Right lobe of liver (tissue), 6 donors: ENCODE measurements at regions not wholly inside any gene's neighbourhood (a gene's known extent, or its start where the extent isn't known, plus 50 kb on each side); places are given as distances from the start of the nearest gene placed in this dataset.

Experiments used
- ATAC-seq, 4 donors: fragments of 200-7000 bp; cut with Tn5 transposase; one replicate each; pipeline ENCODE4 v1.9.1; 2020; ENCODE audit warnings: mild to moderate bottlenecking in 4 of 4, moderate library complexity in 4 of 4
- DNase-seq, 3 donors: peaks; one replicate each; pipeline ENCODE4 v3.0.0-alpha.2; 2020
- H3K27ac ChIP-seq, 3 donors: fragments of 200-600 bp; one replicate each; pipeline ENCODE4 v1.8.0; 2022
- H3K27me3 ChIP-seq, 2 donors: fragments of 200-600 bp; one replicate each; pipeline ENCODE4 v1.8.0; 2022
- H3K36me3 ChIP-seq, 4 donors: fragments of 200-600 bp; sonication (generic) in 1 of 4; one replicate each; pipeline versions ENCODE4 v1.5.1 to v1.8.0; 2017 to 2022; ENCODE audit warnings: control low read depth in 1 of 4
- H3K4me1 ChIP-seq, 4 donors: fragments of 200-600 bp; sonication (generic) in 1 of 4; one replicate each; pipeline versions ENCODE4 v1.5.1 to v1.8.0; 2017 to 2022; ENCODE audit warnings: control low read depth in 1 of 4
- H3K4me3 ChIP-seq, 3 donors: fragments of 200-600 bp; one replicate each; pipeline ENCODE4 v1.8.0; 2022
- H3K9me3 ChIP-seq, 4 donors: fragments of 200-600 bp; sonication (generic) in 1 of 4; one replicate each; pipeline versions ENCODE4 v1.5.1 to v1.8.0; 2017 to 2022; ENCODE audit warnings: control low read depth in 1 of 4
- POLR2A ChIP-seq: fragments of 450-650 bp; IDR thresholded peaks from one replicate; pipeline ENCODE4 v1.6.1; 2017; ENCODE audit warnings: antibody characterized with exemption, mild to moderate bottlenecking
- WGBS: methylation state at CpG from one replicate; pipeline ENCODE4 v1.1.6; 2018; ENCODE audit warnings: low coverage, low lambda C conversion rate; ENCODE audit not compliant: insufficient coverage; ENCODE audit errors: missing lambda C conversion rate; 5-methylcytosine and 5-hydroxymethylcytosine counted together
- intact Hi-C, 2 donors: fragments of 100-400 bp; cut with DNase I; formaldehyde crosslinking; loops; one replicate each; pipeline versions ENCODE4 v1.11.2 to v1.14.1; 2022
- TF ChIP-seq, protein P1 (sequence below), 4 donors: fragments of 200-600 bp in 3 of 4; fragments of 450-650 bp in 1 of 4; IDR thresholded peaks; one replicate each; pipeline versions ENCODE4 v1.5.1 to v1.8.0; 2016 to 2022; ENCODE audit warnings: antibody characterized with exemption in 4 of 4, mild to moderate bottlenecking in 2 of 4
- donor health status: DM: no; HTN: yes; CAD: no.
- donor health status: DM: no; HTN: no; CAD: no.
- donor health status: DM: no; HTN: no; CAD: no.
- donor health status: DM: no; HTN: yes; CAD: no.
- donor health status: DM: no; HTN: yes; CAD: no.

DNA sequence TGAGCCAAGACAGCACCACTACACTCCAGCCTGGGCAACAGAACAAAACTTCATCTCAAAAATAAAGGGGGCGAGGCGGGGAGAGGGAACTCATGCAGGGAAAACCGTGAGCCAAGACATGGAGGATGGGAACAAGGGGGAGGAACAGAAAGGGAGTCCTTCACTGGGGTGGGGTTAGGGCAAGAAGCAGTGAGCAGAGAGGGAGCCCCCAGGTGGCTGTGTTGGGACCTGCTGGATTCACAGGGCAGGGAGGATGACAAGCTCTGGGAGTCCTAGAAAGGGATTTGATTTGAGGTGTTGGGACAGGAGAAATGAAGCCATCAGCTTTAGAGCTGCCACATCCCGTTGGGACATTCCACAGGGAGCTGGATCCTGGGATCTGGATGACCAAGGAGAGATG is 90.6 kb upstream of the TOP1 start:
- DNase-seq, result no peak
- no peaks in the 10 kb centered on the region for H3K4me1 ChIP-seq
- H3K9me3 ChIP-seq, result no peaks in the 10 kb centered on the region
- WGBS, result 82% methylated on average over 3 of the region's 4 CpGs
- H3K27me3 ChIP-seq, result no peaks in the 10 kb centered on the region
- no peak for TF ChIP-seq POLR2A
- TF ChIP-seq, protein P1, sequence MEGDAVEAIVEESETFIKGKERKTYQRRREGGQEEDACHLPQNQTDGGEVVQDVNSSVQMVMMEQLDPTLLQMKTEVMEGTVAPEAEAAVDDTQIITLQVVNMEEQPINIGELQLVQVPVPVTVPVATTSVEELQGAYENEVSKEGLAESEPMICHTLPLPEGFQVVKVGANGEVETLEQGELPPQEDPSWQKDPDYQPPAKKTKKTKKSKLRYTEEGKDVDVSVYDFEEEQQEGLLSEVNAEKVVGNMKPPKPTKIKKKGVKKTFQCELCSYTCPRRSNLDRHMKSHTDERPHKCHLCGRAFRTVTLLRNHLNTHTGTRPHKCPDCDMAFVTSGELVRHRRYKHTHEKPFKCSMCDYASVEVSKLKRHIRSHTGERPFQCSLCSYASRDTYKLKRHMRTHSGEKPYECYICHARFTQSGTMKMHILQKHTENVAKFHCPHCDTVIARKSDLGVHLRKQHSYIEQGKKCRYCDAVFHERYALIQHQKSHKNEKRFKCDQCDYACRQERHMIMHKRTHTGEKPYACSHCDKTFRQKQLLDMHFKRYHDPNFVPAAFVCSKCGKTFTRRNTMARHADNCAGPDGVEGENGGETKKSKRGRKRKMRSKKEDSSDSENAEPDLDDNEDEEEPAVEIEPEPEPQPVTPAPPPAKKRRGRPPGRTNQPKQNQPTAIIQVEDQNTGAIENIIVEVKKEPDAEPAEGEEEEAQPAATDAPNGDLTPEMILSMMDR (IDR thresholded peaks at IDR 0.05), result peak in 2 of 4 donors; percentile 9 to 13
- no peak overlapping the region for H3K4me3 ChIP-seq
- H3K36me3 ChIP-seq, result no peaks in the 10 kb centered on the region
- no peak for ATAC-seq
- no peak overlapping the region for H3K27ac ChIP-seq
- intact Hi-C loops, result no loop called here

DNA sequence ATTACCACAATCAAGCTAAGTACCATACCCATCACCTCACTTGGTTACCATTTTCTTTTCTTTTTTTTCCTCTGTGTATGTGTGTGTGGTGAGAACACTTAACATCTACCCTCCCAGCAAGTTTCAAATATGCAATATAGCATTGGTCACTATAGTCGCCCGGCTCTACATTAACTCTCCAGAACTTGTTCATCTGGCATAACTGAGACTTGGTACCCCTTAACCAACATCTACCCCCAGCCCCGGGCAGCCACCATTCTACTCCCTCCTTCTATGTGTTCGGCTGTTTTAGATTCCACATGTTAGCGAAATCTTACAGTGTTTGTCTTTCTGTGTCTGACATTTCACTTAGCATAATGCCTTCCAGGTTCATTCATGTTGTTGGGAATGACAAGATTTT is 89.0 kb upstream of the TOP1 start:
- H3K36me3 ChIP-seq, result no peaks in the 10 kb centered on the region
- TF ChIP-seq POLR2A, result no peak
- TF ChIP-seq, protein P1 (IDR thresholded peaks at IDR 0.05), result no peak
- 83% methylated on average over 5 of the region's 5 CpGs for WGBS
- intact Hi-C loops, result no loop called here
- H3K27ac ChIP-seq, result no peak overlapping the region
- H3K4me1 ChIP-seq, result no peaks in the 10 kb centered on the region
- H3K9me3 ChIP-seq, result no peaks in the 10 kb centered on the region
- DNase-seq, result no peak
- no peaks in the 10 kb centered on the region for H3K27me3 ChIP-seq
- no peak overlapping the region for H3K4me3 ChIP-seq
- no peak for ATAC-seq

DNA sequence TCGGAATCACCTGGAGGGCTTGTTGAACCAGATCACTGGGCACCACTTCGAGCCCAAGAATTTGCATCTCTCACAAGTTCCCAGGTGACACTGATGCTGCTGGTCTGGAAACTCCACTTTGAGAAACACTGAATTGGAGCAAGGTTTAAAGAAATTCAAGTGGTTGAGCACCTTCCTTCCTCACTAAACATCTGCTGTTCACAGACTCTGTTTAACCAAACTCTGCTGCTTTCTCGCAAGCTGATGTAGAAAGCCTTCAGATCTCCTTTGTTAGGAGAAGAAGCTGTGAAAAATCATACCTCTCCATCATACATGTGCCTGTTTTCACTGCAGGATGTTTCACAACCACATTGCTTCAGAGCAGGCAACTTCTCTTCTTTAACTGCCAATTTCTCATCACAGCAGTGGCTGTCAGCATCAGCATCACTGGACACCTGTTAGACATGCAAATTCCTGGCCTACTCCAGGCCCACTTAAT is 87.5 kb upstream of the TOP1 start:
- DNase-seq (no peak), ATAC-seq (no peak)
- no peaks in the 10 kb centered on the region for H3K36me3 ChIP-seq
- no peaks in the 10 kb centered on the region for H3K9me3 ChIP-seq
- H3K27me3 ChIP-seq, result no peaks in the 10 kb centered on the region
- no peak overlapping the region for H3K27ac ChIP-seq
- WGBS, result 63% methylated on average over 2 of the region's 3 CpGs
- TF ChIP-seq, protein P1 (IDR thresholded peaks at IDR 0.05), result no peak
- no peak for TF ChIP-seq POLR2A
- no peaks in the 10 kb centered on the region for H3K4me1 ChIP-seq
- H3K4me3 ChIP-seq, result no peak overlapping the region
- intact Hi-C loops, result no loop called here

DNA sequence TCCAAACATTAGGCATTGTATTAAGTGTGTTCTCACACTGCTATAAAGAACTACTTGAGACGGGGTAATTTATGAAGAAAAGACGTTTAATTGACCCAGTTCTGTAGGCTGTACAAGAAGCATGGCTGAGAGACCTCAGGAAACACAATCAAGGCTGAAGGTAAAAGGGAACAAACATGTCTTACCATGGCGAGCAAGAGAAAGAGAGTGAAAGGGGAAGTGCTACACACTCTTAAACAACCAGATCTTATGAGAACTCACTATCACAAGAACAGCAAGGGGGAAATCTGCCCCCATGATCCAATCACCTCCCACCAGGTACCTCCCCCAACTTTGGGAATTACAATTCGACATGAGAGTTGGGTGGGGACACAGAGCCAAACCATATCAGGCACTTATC is 86.6 kb upstream of the TOP1 start:
- no peak for ATAC-seq
- WGBS, result 49% methylated on average over 4 of the region's 4 CpGs
- no peaks in the 10 kb centered on the region for H3K4me1 ChIP-seq
- no peak overlapping the region for H3K4me3 ChIP-seq
- H3K27me3 ChIP-seq, result no peaks in the 10 kb centered on the region
- DNase-seq, result no peak
- no peaks in the 10 kb centered on the region for H3K36me3 ChIP-seq
- H3K9me3 ChIP-seq, result no peaks in the 10 kb centered on the region
- intact Hi-C loops, result no loop called here
- no peak overlapping the region for H3K27ac ChIP-seq
- TF ChIP-seq POLR2A, result no peak
- TF ChIP-seq, protein P1 (IDR thresholded peaks at IDR 0.05), result no peak

DNA sequence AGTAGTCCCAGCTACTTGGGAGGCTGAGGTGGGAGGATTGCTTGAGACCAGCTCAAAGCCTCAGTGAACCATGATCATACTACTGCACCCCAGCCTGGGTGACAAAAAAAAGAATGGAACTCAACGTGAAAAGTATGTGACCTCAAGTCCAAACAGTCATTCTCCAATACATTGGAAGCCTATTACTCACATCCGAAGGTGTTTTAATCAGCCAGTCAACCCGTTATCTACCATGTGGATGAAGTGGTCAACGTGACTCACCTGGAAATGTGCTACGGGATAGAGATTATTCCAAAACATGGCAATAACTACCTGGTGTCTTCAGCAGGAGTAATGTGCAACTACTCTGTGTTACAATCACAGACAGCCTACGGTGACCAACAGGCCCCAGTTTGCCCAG is 85.8 kb upstream of the TOP1 start:
- WGBS, result 74% methylated on average over 4 of the region's 6 CpGs
- H3K36me3 ChIP-seq, result no peaks in the 10 kb centered on the region
- DNase-seq, result peak in 1 of 3 donors; percentile 9
- H3K4me3 ChIP-seq, result no peak overlapping the region
- no peaks in the 10 kb centered on the region for H3K9me3 ChIP-seq
- no peaks in the 10 kb centered on the region for H3K27me3 ChIP-seq
- TF ChIP-seq, protein P1 (IDR thresholded peaks at IDR 0.05), result no peak
- TF ChIP-seq POLR2A, result no peak
- no peaks in the 10 kb centered on the region for H3K4me1 ChIP-seq
- no peak for ATAC-seq
- intact Hi-C loops, result no loop called here
- no peak overlapping the region for H3K27ac ChIP-seq
